ENCODE measurements at regions not wholly inside any gene's neighbourhood (a gene's known extent, or its start where the extent isn't known, plus 50 kb on each side); places are given as distances from the start of the nearest gene placed in this dataset.

GRCh38 chrX:122246937-122247336 lies 937.1 kb upstream of the GRIA3 start:
- TF ChIP-seq, protein P1, sequence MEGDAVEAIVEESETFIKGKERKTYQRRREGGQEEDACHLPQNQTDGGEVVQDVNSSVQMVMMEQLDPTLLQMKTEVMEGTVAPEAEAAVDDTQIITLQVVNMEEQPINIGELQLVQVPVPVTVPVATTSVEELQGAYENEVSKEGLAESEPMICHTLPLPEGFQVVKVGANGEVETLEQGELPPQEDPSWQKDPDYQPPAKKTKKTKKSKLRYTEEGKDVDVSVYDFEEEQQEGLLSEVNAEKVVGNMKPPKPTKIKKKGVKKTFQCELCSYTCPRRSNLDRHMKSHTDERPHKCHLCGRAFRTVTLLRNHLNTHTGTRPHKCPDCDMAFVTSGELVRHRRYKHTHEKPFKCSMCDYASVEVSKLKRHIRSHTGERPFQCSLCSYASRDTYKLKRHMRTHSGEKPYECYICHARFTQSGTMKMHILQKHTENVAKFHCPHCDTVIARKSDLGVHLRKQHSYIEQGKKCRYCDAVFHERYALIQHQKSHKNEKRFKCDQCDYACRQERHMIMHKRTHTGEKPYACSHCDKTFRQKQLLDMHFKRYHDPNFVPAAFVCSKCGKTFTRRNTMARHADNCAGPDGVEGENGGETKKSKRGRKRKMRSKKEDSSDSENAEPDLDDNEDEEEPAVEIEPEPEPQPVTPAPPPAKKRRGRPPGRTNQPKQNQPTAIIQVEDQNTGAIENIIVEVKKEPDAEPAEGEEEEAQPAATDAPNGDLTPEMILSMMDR (IDR thresholded peaks at IDR 0.05; ENCODE audit: low read depth, low read length), result no peak
- TF ChIP-seq POLR2A (IDR thresholded peaks at IDR 0.05; ENCODE audit: extremely low read depth, insufficient read length) (no peak), MYC (IDR thresholded peaks at IDR 0.05; ENCODE audit: low read depth, low read length) (no peak)
- TF ChIP-seq, protein P2, sequence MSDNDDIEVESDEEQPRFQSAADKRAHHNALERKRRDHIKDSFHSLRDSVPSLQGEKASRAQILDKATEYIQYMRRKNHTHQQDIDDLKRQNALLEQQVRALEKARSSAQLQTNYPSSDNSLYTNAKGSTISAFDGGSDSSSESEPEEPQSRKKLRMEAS (IDR thresholded peaks at IDR 0.05; ENCODE audit: low read depth, low read length), result no peak

All from NB4 (cell line).